Gastrocnemius medialis (tissue), 4 donors: ENCODE measurements at regions not wholly inside any gene's neighbourhood (a gene's known extent, or its start where the extent isn't known, plus 50 kb on each side); places are given as distances from the start of the nearest gene placed in this dataset.

Experiments used
- POLR2A ChIP-seq, 2 donors: fragments of 450-650 bp; IDR thresholded peaks; one replicate each; pipeline ENCODE4 v1.6.1; 2017; ENCODE audit warnings: antibody characterized with exemption in 2 of 2, mild to moderate bottlenecking in 2 of 2, moderate library complexity in 2 of 2
- TF ChIP-seq, protein P1 (sequence below), 5 experiments: fragments of 450-650 bp in 3 of 5; fragments of 200-600 bp in 2 of 5; sonication (generic) in 2 of 5; IDR thresholded peaks in 4 of 5; conservative IDR thresholded peaks in 1 of 5; 1 replicate in 4 of 5; 2 replicates in 1 of 5; pipeline ENCODE4 v1.5.1; 2016 to 2019; ENCODE audit warnings: antibody characterized with exemption in 5 of 5, mild to moderate bottlenecking in 3 of 5, moderate library complexity in 3 of 5

DNA sequence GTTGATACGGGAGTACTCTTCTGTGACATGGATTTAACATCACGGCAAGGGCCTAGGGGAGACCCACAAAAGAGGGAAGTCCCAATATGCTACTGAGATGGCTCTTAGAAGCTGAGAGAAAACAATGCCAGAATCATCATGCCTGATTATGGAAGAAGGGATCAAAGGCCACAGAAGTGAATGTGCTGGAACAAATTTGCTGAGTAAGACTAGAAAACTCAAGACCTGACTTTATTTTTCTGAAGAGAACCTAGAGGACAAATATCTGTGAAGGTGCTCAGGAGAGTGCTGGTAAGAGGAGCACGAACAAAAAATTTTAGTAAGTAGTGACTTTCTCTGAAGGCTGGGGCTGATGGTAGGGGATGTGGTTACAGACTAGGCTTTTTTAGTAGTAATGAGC is 277.0 kb downstream of the ZEB1 start:
- TF ChIP-seq, protein P1, sequence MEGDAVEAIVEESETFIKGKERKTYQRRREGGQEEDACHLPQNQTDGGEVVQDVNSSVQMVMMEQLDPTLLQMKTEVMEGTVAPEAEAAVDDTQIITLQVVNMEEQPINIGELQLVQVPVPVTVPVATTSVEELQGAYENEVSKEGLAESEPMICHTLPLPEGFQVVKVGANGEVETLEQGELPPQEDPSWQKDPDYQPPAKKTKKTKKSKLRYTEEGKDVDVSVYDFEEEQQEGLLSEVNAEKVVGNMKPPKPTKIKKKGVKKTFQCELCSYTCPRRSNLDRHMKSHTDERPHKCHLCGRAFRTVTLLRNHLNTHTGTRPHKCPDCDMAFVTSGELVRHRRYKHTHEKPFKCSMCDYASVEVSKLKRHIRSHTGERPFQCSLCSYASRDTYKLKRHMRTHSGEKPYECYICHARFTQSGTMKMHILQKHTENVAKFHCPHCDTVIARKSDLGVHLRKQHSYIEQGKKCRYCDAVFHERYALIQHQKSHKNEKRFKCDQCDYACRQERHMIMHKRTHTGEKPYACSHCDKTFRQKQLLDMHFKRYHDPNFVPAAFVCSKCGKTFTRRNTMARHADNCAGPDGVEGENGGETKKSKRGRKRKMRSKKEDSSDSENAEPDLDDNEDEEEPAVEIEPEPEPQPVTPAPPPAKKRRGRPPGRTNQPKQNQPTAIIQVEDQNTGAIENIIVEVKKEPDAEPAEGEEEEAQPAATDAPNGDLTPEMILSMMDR (IDR thresholded peaks at IDR 0.05 in 4 of 5, conservative IDR thresholded peaks at IDR 0.05 in 1 of 5) = no peak
- no peak for TF ChIP-seq POLR2A (IDR thresholded peaks at IDR 0.05)
